ENCODE measurements at regions not wholly inside any gene's neighbourhood (a gene's known extent, or its start where the extent isn't known, plus 50 kb on each side); places are given as distances from the start of the nearest gene placed in this dataset.

- H3K23ac ChIP-seq (ENCODE audit: insufficient read length, low read depth, low read length), result no peak overlapping the region
- no peak overlapping the region for H2BK20ac ChIP-seq (ENCODE audit: low read depth, low read length, poor library complexity, severe bottlenecking)
- no peak for TF ChIP-seq CTCF (conservative IDR thresholded peaks at IDR 0.05)
- H4K8ac ChIP-seq (replicated peaks; ENCODE audit: insufficient read length, low read depth, low read length), result no peak overlapping the region
- no peaks in the 10 kb centered on the region for H3K9me3 ChIP-seq (ENCODE audit: control insufficient read depth, low read depth, low read length)
- H3K27ac ChIP-seq (ENCODE audit: insufficient read length, low read depth, low read length), result no peak overlapping the region
- no peaks in the 10 kb centered on the region for H4K20me1 ChIP-seq (ENCODE audit: control insufficient read depth, insufficient read depth, insufficient read length)
- Mint-ChIP-seq H3K27ac (no peak overlapping the region), H3K4me1 (no peaks in the 10 kb centered on the region), H3K9me3 (peaks cover 0 to 2% of the 10 kb centered on the region in 2 experiments; a peak in 1 of 5 replicates), H3K4me3 (no peak overlapping the region), H3K27me3 (ENCODE audit: low read depth) (no peaks in the 10 kb centered on the region), H3K36me3 (ENCODE audit: insufficient read depth in 1 of 3, low read depth in 3 of 3) (peaks cover 0 to 2% (median 0%) of the 10 kb centered on the region in 3 experiments; a peak in 1 of 7 replicates)
- no peak overlapping the region for H2BK15ac ChIP-seq (ENCODE audit: low read depth, low read length)
- no peak overlapping the region for H2AK5ac ChIP-seq (ENCODE audit: insufficient read length, low read length)
- no peak overlapping the region for H3K4me2 ChIP-seq (ENCODE audit: insufficient read depth, insufficient read length, low read length)
- no peaks in the 10 kb centered on the region for H3K79me1 ChIP-seq (ENCODE audit: insufficient read depth, low read depth, low read length, poor library complexity, severe bottlenecking)
- DNase-seq, result no peak
- no peaks in the 10 kb centered on the region for H3K79me2 ChIP-seq (ENCODE audit: insufficient read depth, low read length)
- no peak overlapping the region for H2BK5ac ChIP-seq (ENCODE audit: insufficient read length, low read length)
- H3K9ac ChIP-seq (ENCODE audit: extremely low read depth, insufficient read length, low read length), result no peak overlapping the region
- no peaks in the 10 kb centered on the region for H3K23me2 ChIP-seq (ENCODE audit: insufficient read length, low read depth, low read length, poor library complexity, severe bottlenecking)
- H3T11ph ChIP-seq (ENCODE audit: low read length), result no peak overlapping the region
- H2BK12ac ChIP-seq (ENCODE audit: insufficient read length, low read depth, low read length), result no peak overlapping the region
- H3K18ac ChIP-seq (ENCODE audit: insufficient read length, low read depth, low read length), result no peak overlapping the region
- no peak overlapping the region for H2BK120ac ChIP-seq (ENCODE audit: low read depth, low read length, poor library complexity, severe bottlenecking)
- no peak overlapping the region for H2AFZ ChIP-seq (ENCODE audit: low read length)
- no peak overlapping the region for H4K91ac ChIP-seq (ENCODE audit: insufficient read length, low read depth, low read length)
- H3K4me1 ChIP-seq (ENCODE audit: insufficient read depth, low read length), result no peaks in the 10 kb centered on the region
- H3K14ac ChIP-seq (ENCODE audit: insufficient read depth, low read length), result no peak overlapping the region
- H4K5ac ChIP-seq (ENCODE audit: insufficient read length, low read depth, low read length), result no peak overlapping the region
- H3K27me3 ChIP-seq (ENCODE audit: insufficient read depth, low read length), result no peaks in the 10 kb centered on the region
- H3K4ac ChIP-seq (ENCODE audit: low read depth, low read length), result no peak overlapping the region
- H3K56ac ChIP-seq (ENCODE audit: insufficient read length, low read depth, low read length), result no peak overlapping the region
These were observed 307.4 kb upstream of the SMIM31 start for GRCh38 chr4:164446516-164446915.
